Skin epidermis (tissue), 12 donors: ENCODE measurements at regions not wholly inside any gene's neighbourhood (a gene's known extent, or its start where the extent isn't known, plus 50 kb on each side); places are given as distances from the start of the nearest gene placed in this dataset.

Experiments used
- H3K27ac ChIP-seq, 21 experiments: fragments of 200-600 bp; sonication (generic) in 11 of 21; one replicate each; pipeline ENCODE4 v1.5.0; 2020; ENCODE audit warnings: mild to moderate bottlenecking in 3 of 21, inconsistent platforms in 2 of 21, moderate library complexity in 2 of 21
- H3K4me3 ChIP-seq, 7 experiments: fragments of 200-600 bp; sonication (generic) in 2 of 7; one replicate each; pipeline ENCODE4 v1.5.0; 2020; ENCODE audit warnings: inconsistent platforms in 2 of 7, mild to moderate bottlenecking in 2 of 7, moderate library complexity in 1 of 7

DNA sequence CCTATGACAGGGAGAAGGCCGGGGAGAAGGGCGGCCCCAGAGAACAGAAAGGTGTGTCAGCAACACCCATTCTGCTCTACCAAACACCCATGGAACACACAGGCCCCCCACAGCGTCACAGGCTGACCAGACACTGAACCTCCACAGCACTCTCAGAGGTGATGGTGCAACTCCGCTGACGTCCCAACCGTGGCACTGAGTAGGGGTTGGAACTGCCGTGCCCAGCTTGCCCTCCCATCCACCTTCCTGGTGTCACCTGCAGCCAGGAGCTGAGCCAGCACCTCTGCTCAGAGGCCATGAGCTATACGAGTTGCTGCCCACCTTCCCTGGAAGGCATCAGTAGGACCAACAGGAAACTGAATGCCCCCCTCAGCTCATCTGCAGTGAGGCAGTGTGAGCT lies 412.9 kb upstream of the SALL3 start:
- Histone ChIP-seq H3K4me3 (no peak overlapping the region), H3K27ac (no peak overlapping the region)

DNA sequence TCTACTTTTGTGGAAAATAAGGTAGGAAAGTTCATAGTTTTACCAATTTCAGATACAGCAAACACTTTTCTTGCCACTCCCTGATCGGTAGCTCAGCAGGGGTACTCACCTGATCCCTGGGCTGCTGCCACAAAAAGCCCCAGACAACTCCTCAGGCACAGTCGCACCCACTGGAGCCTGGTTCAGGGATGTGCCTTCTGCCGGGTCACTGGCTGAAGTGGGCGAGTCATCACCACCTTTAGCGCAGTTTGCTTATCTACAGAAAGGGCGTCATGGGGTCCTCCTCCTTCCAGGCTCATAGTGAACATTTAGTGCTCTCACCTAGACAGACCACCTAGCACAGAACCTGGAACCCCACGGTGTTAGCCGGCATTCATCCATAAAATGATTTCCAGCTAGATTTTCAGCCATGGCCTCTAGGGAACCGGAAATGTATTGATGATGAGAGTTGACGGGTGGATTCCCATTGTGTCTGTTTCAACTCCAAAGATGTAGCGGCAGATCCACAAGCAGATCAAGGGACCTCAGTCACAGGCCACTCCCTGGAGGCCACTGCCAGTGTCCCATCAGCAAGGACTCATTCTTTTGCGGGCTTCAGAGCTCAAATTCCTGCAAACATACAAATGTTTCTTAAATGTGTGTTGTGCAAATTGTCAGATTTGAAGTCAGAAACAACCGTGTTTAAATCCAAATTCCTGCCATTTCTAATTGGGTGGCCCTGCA lies 408.4 kb upstream of the SALL3 start:
- H3K27ac ChIP-seq: no peak overlapping the region
- H3K4me3 ChIP-seq: no peak overlapping the region

- Histone ChIP-seq H3K4me3 (no peak overlapping the region), H3K27ac (no peak overlapping the region)
Measured at GRCh38 chr18:78571831-78572347, 407.7 kb upstream of the SALL3 start.

DNA sequence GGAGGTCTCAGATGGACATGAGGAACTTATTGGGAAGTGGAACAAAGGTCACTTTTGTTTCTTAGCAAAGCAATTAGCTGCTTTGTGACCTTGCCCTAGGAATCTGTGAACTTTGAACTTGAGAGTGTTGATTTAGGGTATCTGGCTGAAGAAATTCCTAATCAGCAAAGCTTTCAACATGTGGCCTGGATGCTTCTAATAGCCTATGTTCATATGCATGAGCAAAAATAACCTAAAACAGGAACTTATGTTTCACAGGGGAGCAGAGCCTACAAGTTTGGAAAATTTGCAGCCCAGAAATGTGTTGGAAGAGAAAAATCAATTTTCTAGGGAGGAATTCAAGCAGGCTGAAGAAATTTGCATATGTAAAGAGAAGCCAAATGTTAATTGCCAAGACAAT lies 405.8 kb upstream of the SALL3 start:
- Histone ChIP-seq H3K4me3 (no peak overlapping the region), H3K27ac (no peak overlapping the region)

DNA sequence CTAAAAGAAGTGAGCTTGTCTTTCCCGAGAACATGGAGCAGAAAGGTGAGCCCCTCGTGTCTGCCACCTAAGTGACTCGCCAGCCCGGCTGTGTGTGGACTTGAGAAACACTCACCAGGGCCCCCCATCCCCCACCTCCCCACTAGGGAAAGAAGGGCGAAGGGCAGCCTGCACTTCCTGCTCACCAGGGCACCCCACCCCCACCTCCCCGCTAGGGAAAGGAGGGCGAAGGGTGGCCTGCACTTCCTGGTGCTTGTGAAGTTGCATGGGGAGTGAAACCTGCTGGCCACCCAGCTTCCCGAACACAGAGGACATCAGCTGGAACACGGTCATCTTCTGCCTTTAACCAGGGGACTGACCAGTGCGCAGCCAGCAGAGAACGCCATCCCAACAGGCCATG lies 402.7 kb upstream of the SALL3 start:
- no peak overlapping the region for H3K4me3 ChIP-seq
- no peak overlapping the region for H3K27ac ChIP-seq

GRCh38 chr18:78579449-78579848 lies 400.2 kb upstream of the SALL3 start:
- Histone ChIP-seq H3K27ac (no peak overlapping the region), H3K4me3 (no peak overlapping the region)

- H3K4me3 ChIP-seq: no peak overlapping the region
- H3K27ac ChIP-seq: no peak overlapping the region
Measured at GRCh38 chr18:78579854-78580577, 399.6 kb upstream of the SALL3 start.

- no peak overlapping the region for H3K4me3 ChIP-seq
- H3K27ac ChIP-seq: no peak overlapping the region
Measured at GRCh38 chr18:78580835-78581339, 398.7 kb upstream of the SALL3 start.

- H3K4me3 ChIP-seq: no peak overlapping the region
- no peak overlapping the region for H3K27ac ChIP-seq
Measured at GRCh38 chr18:78582181-78582709, 397.4 kb upstream of the SALL3 start.

DNA sequence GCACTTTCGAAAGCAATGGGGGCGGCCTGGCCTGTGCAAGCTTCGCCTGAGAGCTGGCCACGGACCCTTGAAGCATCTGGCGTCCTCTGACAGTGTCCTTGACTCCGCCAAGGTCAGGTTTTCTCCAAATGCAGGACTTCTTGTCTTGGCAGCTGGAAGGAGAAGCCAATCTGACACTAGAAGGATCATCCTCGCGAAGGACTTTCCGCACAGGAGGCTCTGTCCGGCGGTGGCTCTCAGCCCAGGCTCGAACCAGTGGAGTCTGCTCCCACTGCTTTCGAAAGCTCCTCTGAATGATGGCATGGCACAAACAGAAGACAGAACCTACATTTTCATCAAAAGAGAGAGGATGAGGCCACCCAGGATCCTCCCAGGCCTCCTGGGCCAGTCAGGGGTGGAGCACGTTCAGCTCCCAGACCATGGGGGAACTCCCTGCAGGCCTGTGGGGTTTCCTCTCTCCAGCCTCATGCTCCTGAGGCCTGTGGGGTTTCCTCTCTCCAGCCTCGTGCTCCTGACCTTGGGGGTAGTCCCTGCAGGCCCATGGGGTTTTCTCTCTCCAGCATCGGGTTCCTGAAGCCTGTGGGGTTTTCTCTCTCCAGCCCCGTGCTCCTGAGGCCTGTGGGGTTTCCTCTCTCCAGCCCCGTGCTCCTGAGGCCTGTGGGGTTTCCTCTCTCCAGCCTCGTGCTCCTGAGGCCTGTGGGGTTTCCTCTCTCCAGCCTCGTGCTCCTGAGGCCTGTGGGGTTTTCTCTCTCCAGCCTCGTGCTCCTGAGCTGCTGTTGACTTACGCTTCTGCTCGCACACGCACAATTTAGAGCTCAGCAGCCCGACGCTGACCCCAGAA lies 396.5 kb upstream of the SALL3 start:
- Histone ChIP-seq H3K27ac (no peak overlapping the region), H3K4me3 (no peak overlapping the region)

GRCh38 chr18:78583739-78584458 lies 395.7 kb upstream of the SALL3 start:
- H3K27ac ChIP-seq: no peak overlapping the region
- no peak overlapping the region for H3K4me3 ChIP-seq

- H3K27ac ChIP-seq: no peak overlapping the region
- no peak overlapping the region for H3K4me3 ChIP-seq
Measured at GRCh38 chr18:78584459-78585022, 395.1 kb upstream of the SALL3 start.

GRCh38 chr18:78586586-78586985 lies 393.0 kb upstream of the SALL3 start:
- no peak overlapping the region for H3K4me3 ChIP-seq
- no peak overlapping the region for H3K27ac ChIP-seq

DNA sequence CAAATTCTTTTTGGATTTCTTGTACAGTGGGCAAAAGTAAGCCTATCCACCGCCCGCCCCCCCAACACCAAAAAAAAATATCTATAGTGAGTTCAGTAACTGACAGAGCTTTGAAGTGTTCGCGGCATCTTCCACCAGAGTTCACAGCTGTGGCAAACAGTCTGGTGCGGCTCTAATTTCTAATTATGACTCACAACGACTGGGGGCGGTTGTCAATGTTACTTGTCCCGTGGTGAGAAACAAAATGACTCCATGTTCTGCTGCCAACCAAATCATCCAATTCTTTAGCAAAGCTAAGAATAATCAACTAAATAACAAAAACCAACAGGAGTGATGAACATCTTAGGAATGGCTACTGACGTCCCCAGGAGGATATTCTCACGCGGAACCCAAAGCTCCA lies 392.5 kb upstream of the SALL3 start:
- Histone ChIP-seq H3K4me3 (no peak overlapping the region), H3K27ac (no peak overlapping the region)

DNA sequence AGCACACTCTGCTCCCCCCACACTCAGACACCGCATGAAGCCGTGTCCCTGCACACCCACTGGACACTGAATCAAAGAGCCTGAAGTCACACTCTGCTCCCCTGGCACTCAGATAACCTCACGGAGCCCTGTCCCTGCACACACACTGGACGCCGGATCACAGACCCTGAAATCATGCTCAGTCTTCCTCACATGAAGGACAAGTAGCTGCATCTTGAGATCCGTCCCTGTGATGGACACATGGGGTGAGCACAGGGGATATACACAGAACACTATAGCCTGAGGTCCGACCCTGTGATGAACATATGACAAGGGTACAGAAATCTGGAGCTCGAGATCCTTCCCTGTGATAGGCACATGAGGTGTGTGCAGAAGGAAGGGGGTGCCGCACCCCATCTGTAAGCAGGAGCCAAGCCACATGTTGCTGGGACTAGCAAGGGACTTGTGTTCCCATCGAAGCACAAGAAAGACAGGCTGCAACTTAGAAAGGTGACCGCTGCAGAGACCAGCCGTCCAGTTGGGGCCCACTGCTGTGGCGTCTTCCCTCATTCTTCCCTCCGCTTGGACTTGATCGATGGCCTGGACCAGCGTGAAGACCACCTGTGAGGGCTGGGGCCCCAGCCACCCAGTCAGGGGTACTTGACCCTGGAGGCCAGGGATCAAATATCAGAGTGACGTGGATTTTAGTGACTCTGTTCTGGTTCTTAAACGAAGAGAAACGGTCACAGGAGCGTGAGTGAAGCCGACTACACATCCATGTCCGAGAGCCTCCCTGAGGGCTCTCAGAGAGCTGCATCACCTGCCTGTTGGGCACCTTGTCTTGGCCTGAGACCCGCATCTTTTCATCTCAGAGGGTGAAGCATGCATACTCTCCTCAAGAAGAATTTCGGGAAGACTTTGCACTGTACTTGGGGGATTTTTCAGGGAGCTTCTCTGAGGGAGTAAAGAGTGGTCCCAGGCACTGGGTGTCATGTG lies 391.7 kb upstream of the SALL3 start:
- no peak overlapping the region for H3K27ac ChIP-seq
- H3K4me3 ChIP-seq: no peak overlapping the region

- no peak overlapping the region for H3K27ac ChIP-seq
Measured at GRCh38 chr18:78589916-78590437, 389.6 kb upstream of the SALL3 start.

DNA sequence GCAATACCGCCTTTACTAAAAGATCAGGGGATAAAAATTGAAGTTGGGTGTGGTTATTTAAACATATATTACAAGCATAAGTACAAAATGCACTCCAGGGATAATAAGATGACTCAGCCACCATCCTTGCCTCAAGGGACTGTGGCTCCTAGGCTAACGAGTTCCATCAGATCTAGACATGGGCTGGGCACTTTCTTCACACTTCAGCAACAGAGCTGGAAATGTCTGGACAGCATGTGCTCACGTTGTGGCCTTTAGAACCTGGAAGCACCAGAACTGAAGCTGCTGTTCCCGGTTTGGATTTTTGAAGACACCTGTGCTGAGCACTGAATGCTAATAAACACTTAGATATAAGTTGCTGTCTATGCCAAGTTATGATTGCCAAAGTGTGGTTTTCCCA lies 384.2 kb upstream of the SALL3 start:
- no peak overlapping the region for H3K27ac ChIP-seq
- H3K4me3 ChIP-seq: no peak overlapping the region

More at GRCh38 chr18:78589916-78590437, 389.6 kb upstream of the SALL3 start:
- no peak overlapping the region for H3K4me3 ChIP-seq
